ENCODE measurements at regions not wholly inside any gene's neighbourhood (a gene's known extent, or its start where the extent isn't known, plus 50 kb on each side); places are given as distances from the start of the nearest gene placed in this dataset.

GRCh38 chr1:81563632-81564031 lies 237.1 kb upstream of the ADGRL2 start:
- Histone ChIP-seq H3K27ac (ENCODE audit: low read depth, low read length) (no peak overlapping the region), H3K9ac (ENCODE audit: low read depth in 1 of 2, low read length in 2 of 2) (no peak overlapping the region), H3K9me3 (ENCODE audit: control insufficient read depth in 1 of 2, low read length in 2 of 2) (no peaks in the 10 kb centered on the region), H3K4me3 (ENCODE audit: low read depth in 1 of 2, low read length in 2 of 2) (no peak overlapping the region), H3K27me3 (ENCODE audit: control insufficient read depth in 1 of 2, insufficient read depth in 2 of 2, low read length in 2 of 2) (no peaks in the 10 kb centered on the region), H3K4me1 (ENCODE audit: control insufficient read depth in 1 of 2, insufficient read depth in 2 of 2, low read length in 2 of 2) (no peaks in the 10 kb centered on the region), H3K36me3 (ENCODE audit: control insufficient read depth in 1 of 2, insufficient read depth in 2 of 2, low read length in 2 of 2) (no peaks in the 10 kb centered on the region)

- H3K4me3 ChIP-seq (ENCODE audit: low read depth in 1 of 2, low read length in 2 of 2) = no peak overlapping the region
- H3K4me1 ChIP-seq (ENCODE audit: control insufficient read depth in 1 of 2, insufficient read depth in 2 of 2, low read length in 2 of 2) = no peaks in the 10 kb centered on the region
- no peak overlapping the region for H3K9ac ChIP-seq (ENCODE audit: low read depth in 1 of 2, low read length in 2 of 2)
- H3K9me3 ChIP-seq (ENCODE audit: control insufficient read depth in 1 of 2, low read length in 2 of 2) = no peaks in the 10 kb centered on the region
- H3K27me3 ChIP-seq (ENCODE audit: control insufficient read depth in 1 of 2, insufficient read depth in 2 of 2, low read length in 2 of 2) = no peaks in the 10 kb centered on the region
- no peak overlapping the region for H3K27ac ChIP-seq (ENCODE audit: low read depth, low read length)
- no peaks in the 10 kb centered on the region for H3K36me3 ChIP-seq (ENCODE audit: control insufficient read depth in 1 of 2, insufficient read depth in 2 of 2, low read length in 2 of 2)
These were observed 237.8 kb upstream of the ADGRL2 start for GRCh38 chr1:81562934-81563333.

- Histone ChIP-seq H3K36me3 (ENCODE audit: control insufficient read depth in 1 of 2, insufficient read depth in 2 of 2, low read length in 2 of 2) (no peaks in the 10 kb centered on the region), H3K9me3 (ENCODE audit: control insufficient read depth in 1 of 2, low read length in 2 of 2) (no peaks in the 10 kb centered on the region), H3K9ac (ENCODE audit: low read depth in 1 of 2, low read length in 2 of 2) (no peak overlapping the region), H3K27me3 (ENCODE audit: control insufficient read depth in 1 of 2, insufficient read depth in 2 of 2, low read length in 2 of 2) (no peaks in the 10 kb centered on the region), H3K4me1 (ENCODE audit: control insufficient read depth in 1 of 2, insufficient read depth in 2 of 2, low read length in 2 of 2) (no peaks in the 10 kb centered on the region), H3K27ac (ENCODE audit: low read depth, low read length) (no peak overlapping the region), H3K4me3 (ENCODE audit: low read depth in 1 of 2, low read length in 2 of 2) (no peak overlapping the region)
These were observed 240.1 kb upstream of the ADGRL2 start for GRCh38 chr1:81560629-81561028.

GRCh38 chr1:81559662-81560350 lies 240.9 kb upstream of the ADGRL2 start:
- Histone ChIP-seq H3K9me3 (ENCODE audit: control insufficient read depth in 1 of 2, low read length in 2 of 2) (no peaks in the 10 kb centered on the region), H3K27me3 (ENCODE audit: control insufficient read depth in 1 of 2, insufficient read depth in 2 of 2, low read length in 2 of 2) (no peaks in the 10 kb centered on the region), H3K36me3 (ENCODE audit: control insufficient read depth in 1 of 2, insufficient read depth in 2 of 2, low read length in 2 of 2) (no peaks in the 10 kb centered on the region)

GRCh38 chr1:81558291-81559076 lies 242.2 kb upstream of the ADGRL2 start:
- no peak overlapping the region for H3K9ac ChIP-seq (ENCODE audit: low read depth in 1 of 2, low read length in 2 of 2)
- no peak overlapping the region for H3K27ac ChIP-seq (ENCODE audit: low read depth, low read length)
- H3K9me3 ChIP-seq (ENCODE audit: control insufficient read depth in 1 of 2, low read length in 2 of 2) = no peaks in the 10 kb centered on the region
- no peaks in the 10 kb centered on the region for H3K4me1 ChIP-seq (ENCODE audit: control insufficient read depth in 1 of 2, insufficient read depth in 2 of 2, low read length in 2 of 2)
- no peaks in the 10 kb centered on the region for H3K36me3 ChIP-seq (ENCODE audit: control insufficient read depth in 1 of 2, insufficient read depth in 2 of 2, low read length in 2 of 2)
- no peaks in the 10 kb centered on the region for H3K27me3 ChIP-seq (ENCODE audit: control insufficient read depth in 1 of 2, insufficient read depth in 2 of 2, low read length in 2 of 2)
- H3K4me3 ChIP-seq (ENCODE audit: low read depth in 1 of 2, low read length in 2 of 2) = no peak overlapping the region

More at GRCh38 chr1:81559662-81560350, 240.9 kb upstream of the ADGRL2 start:
- Histone ChIP-seq H3K4me1 (ENCODE audit: control insufficient read depth in 1 of 2, insufficient read depth in 2 of 2, low read length in 2 of 2) (no peaks in the 10 kb centered on the region), H3K9ac (ENCODE audit: low read depth in 1 of 2, low read length in 2 of 2) (no peak overlapping the region), H3K4me3 (ENCODE audit: low read depth in 1 of 2, low read length in 2 of 2) (no peak overlapping the region), H3K27ac (ENCODE audit: low read depth, low read length) (no peak overlapping the region)

GRCh38 chr1:81556968-81557367 lies 243.8 kb upstream of the ADGRL2 start:
- H3K9me3 ChIP-seq (ENCODE audit: control insufficient read depth in 1 of 2, low read length in 2 of 2) = no peaks in the 10 kb centered on the region
- no peak overlapping the region for H3K9ac ChIP-seq (ENCODE audit: low read depth in 1 of 2, low read length in 2 of 2)
- H3K36me3 ChIP-seq (ENCODE audit: control insufficient read depth in 1 of 2, insufficient read depth in 2 of 2, low read length in 2 of 2) = no peaks in the 10 kb centered on the region
- H3K27ac ChIP-seq (ENCODE audit: low read depth, low read length) = no peak overlapping the region
- no peaks in the 10 kb centered on the region for H3K4me1 ChIP-seq (ENCODE audit: control insufficient read depth in 1 of 2, insufficient read depth in 2 of 2, low read length in 2 of 2)
- H3K4me3 ChIP-seq (ENCODE audit: low read depth in 1 of 2, low read length in 2 of 2) = no peak overlapping the region
- H3K27me3 ChIP-seq (ENCODE audit: control insufficient read depth in 1 of 2, insufficient read depth in 2 of 2, low read length in 2 of 2) = no peaks in the 10 kb centered on the region

- H3K9me3 ChIP-seq (ENCODE audit: control insufficient read depth in 1 of 2, low read length in 2 of 2) = no peaks in the 10 kb centered on the region
- no peak overlapping the region for H3K27ac ChIP-seq (ENCODE audit: low read depth, low read length)
- no peak overlapping the region for H3K4me3 ChIP-seq (ENCODE audit: low read depth in 1 of 2, low read length in 2 of 2)
- no peak overlapping the region for H3K9ac ChIP-seq (ENCODE audit: low read depth in 1 of 2, low read length in 2 of 2)
- H3K4me1 ChIP-seq (ENCODE audit: control insufficient read depth in 1 of 2, insufficient read depth in 2 of 2, low read length in 2 of 2) = no peaks in the 10 kb centered on the region
- no peaks in the 10 kb centered on the region for H3K27me3 ChIP-seq (ENCODE audit: control insufficient read depth in 1 of 2, insufficient read depth in 2 of 2, low read length in 2 of 2)
- H3K36me3 ChIP-seq (ENCODE audit: control insufficient read depth in 1 of 2, insufficient read depth in 2 of 2, low read length in 2 of 2) = no peaks in the 10 kb centered on the region
These were observed 246.2 kb upstream of the ADGRL2 start for GRCh38 chr1:81554534-81554933.

GRCh38 chr1:81554108-81554507 lies 246.6 kb upstream of the ADGRL2 start:
- H3K27ac ChIP-seq (ENCODE audit: low read depth, low read length) = no peak overlapping the region
- no peaks in the 10 kb centered on the region for H3K36me3 ChIP-seq (ENCODE audit: control insufficient read depth in 1 of 2, insufficient read depth in 2 of 2, low read length in 2 of 2)
- H3K4me3 ChIP-seq (ENCODE audit: low read depth in 1 of 2, low read length in 2 of 2) = no peak overlapping the region
- no peaks in the 10 kb centered on the region for H3K27me3 ChIP-seq (ENCODE audit: control insufficient read depth in 1 of 2, insufficient read depth in 2 of 2, low read length in 2 of 2)
- H3K9me3 ChIP-seq (ENCODE audit: control insufficient read depth in 1 of 2, low read length in 2 of 2) = no peaks in the 10 kb centered on the region
- H3K9ac ChIP-seq (ENCODE audit: low read depth in 1 of 2, low read length in 2 of 2) = no peak overlapping the region
- H3K4me1 ChIP-seq (ENCODE audit: control insufficient read depth in 1 of 2, insufficient read depth in 2 of 2, low read length in 2 of 2) = no peaks in the 10 kb centered on the region

GRCh38 chr1:81553503-81553902 lies 247.2 kb upstream of the ADGRL2 start:
- no peaks in the 10 kb centered on the region for H3K27me3 ChIP-seq (ENCODE audit: control insufficient read depth in 1 of 2, insufficient read depth in 2 of 2, low read length in 2 of 2)
- no peaks in the 10 kb centered on the region for H3K9me3 ChIP-seq (ENCODE audit: control insufficient read depth in 1 of 2, low read length in 2 of 2)
- no peaks in the 10 kb centered on the region for H3K4me1 ChIP-seq (ENCODE audit: control insufficient read depth in 1 of 2, insufficient read depth in 2 of 2, low read length in 2 of 2)
- no peak overlapping the region for H3K9ac ChIP-seq (ENCODE audit: low read depth in 1 of 2, low read length in 2 of 2)
- no peak overlapping the region for H3K27ac ChIP-seq (ENCODE audit: low read depth, low read length)
- no peak overlapping the region for H3K4me3 ChIP-seq (ENCODE audit: low read depth in 1 of 2, low read length in 2 of 2)
- no peaks in the 10 kb centered on the region for H3K36me3 ChIP-seq (ENCODE audit: control insufficient read depth in 1 of 2, insufficient read depth in 2 of 2, low read length in 2 of 2)

GRCh38 chr1:81551946-81552345 lies 248.8 kb upstream of the ADGRL2 start:
- Histone ChIP-seq H3K4me1 (ENCODE audit: control insufficient read depth in 1 of 2, insufficient read depth in 2 of 2, low read length in 2 of 2) (no peaks in the 10 kb centered on the region), H3K27me3 (ENCODE audit: control insufficient read depth in 1 of 2, insufficient read depth in 2 of 2, low read length in 2 of 2) (no peaks in the 10 kb centered on the region), H3K36me3 (ENCODE audit: control insufficient read depth in 1 of 2, insufficient read depth in 2 of 2, low read length in 2 of 2) (no peaks in the 10 kb centered on the region), H3K9me3 (ENCODE audit: control insufficient read depth in 1 of 2, low read length in 2 of 2) (no peaks in the 10 kb centered on the region), H3K27ac (ENCODE audit: low read depth, low read length) (no peak overlapping the region), H3K4me3 (ENCODE audit: low read depth in 1 of 2, low read length in 2 of 2) (no peak overlapping the region), H3K9ac (ENCODE audit: low read depth in 1 of 2, low read length in 2 of 2) (no peak overlapping the region)
